Hematopoietic multipotent progenitor cell treated with erythropoietin and hydrocortisone succinate and interleukin-3 and kit ligand, for 4 days (in vitro differentiated cells): ENCODE measurements at regions not wholly inside any gene's neighbourhood (a gene's known extent, or its start where the extent isn't known, plus 50 kb on each side); places are given as distances from the start of the nearest gene placed in this dataset.
A peak's percentile ranks its signal among the peaks of the same experiment; 100 is the strongest.
"Not testable (repeated sequence)": the region's sequence is repeated elsewhere in the genome, so short reads cannot be mapped to it uniquely, and the experiment has no call there.

Source experiments
- DNase-seq: peaks from one replicate; pipeline ENCODE4 v3.0.0-alpha.2; 2015

- DNase-seq, result peak; percentile 69
Measured at GRCh38 chr11:13782390-13783075, 114.1 kb downstream of the FAR1 start.

GRCh38 chr11:13784441-13784840, 116.0 kb downstream of the FAR1 start:
- no peak for DNase-seq

- DNase-seq, result no peak
Measured at GRCh38 chr11:13784855-13785254, 116.4 kb downstream of the FAR1 start.

- no peak for DNase-seq
Measured at GRCh38 chr11:13786688-13787087, 118.2 kb downstream of the FAR1 start.

- DNase-seq, result not testable (repeated sequence)
Measured at GRCh38 chr11:13797616-13798015, 129.1 kb downstream of the FAR1 start.

GRCh38 chr11:13800901-13801300, 132.4 kb downstream of the FAR1 start:
- no peak for DNase-seq

- no peak for DNase-seq
Measured at GRCh38 chr11:13818325-13818724, 144.2 kb upstream of the SPON1 start.

- peak; percentile 74 for DNase-seq
Measured at GRCh38 chr11:13826505-13827278, 135.8 kb upstream of the SPON1 start.

GRCh38 chr11:13831696-13832095, 130.8 kb upstream of the SPON1 start:
- DNase-seq, result no peak

GRCh38 chr11:13834463-13834862, 128.1 kb upstream of the SPON1 start:
- DNase-seq, result no peak

GRCh38 chr11:13836666-13837065, 125.9 kb upstream of the SPON1 start:
- DNase-seq, result no peak

GRCh38 chr11:13837286-13837685, 125.2 kb upstream of the SPON1 start:
- DNase-seq, result no peak

- DNase-seq, result no peak
Measured at GRCh38 chr11:13841393-13841792, 121.1 kb upstream of the SPON1 start.

GRCh38 chr11:13848031-13848430, 114.5 kb upstream of the SPON1 start:
- DNase-seq, result no peak

GRCh38 chr11:13850231-13851005, 112.1 kb upstream of the SPON1 start:
- DNase-seq, result no peak

- peak; percentile 49 for DNase-seq
Measured at GRCh38 chr11:13851691-13852090, 110.8 kb upstream of the SPON1 start.

GRCh38 chr11:13852481-13852880, 110.0 kb upstream of the SPON1 start:
- DNase-seq, result peak; percentile 8

GRCh38 chr11:13857828-13858227, 104.7 kb upstream of the SPON1 start:
- no peak for DNase-seq

GRCh38 chr11:13859892-13860291, 102.6 kb upstream of the SPON1 start:
- no peak for DNase-seq

GRCh38 chr11:13861411-13861810, 101.1 kb upstream of the SPON1 start:
- no peak for DNase-seq

GRCh38 chr11:13862845-13863392, 99.6 kb upstream of the SPON1 start:
- DNase-seq, result no peak

- DNase-seq, result no peak
Measured at GRCh38 chr11:13868710-13869397, 93.7 kb upstream of the SPON1 start.

GRCh38 chr11:13869398-13869886, 93.1 kb upstream of the SPON1 start:
- no peak for DNase-seq
